ENCODE measurements at regions not wholly inside any gene's neighbourhood (a gene's known extent, or its start where the extent isn't known, plus 50 kb on each side); places are given as distances from the start of the nearest gene placed in this dataset.

GRCh38 chr5:102664616-102665335 lies 90.3 kb upstream of the PAM start (continued):
- no peak for TF ChIP-seq IRF1 (CRISPR knock-in tag; IDR thresholded peaks at IDR 0.05)
- TF ChIP-seq SP1 (CRISPR knock-in tag; conservative IDR thresholded peaks at IDR 0.05): no peak
- TF ChIP-seq CBFB (CRISPR knock-in tag; IDR thresholded peaks at IDR 0.05; ENCODE audit: low read depth): no peak

DNA sequence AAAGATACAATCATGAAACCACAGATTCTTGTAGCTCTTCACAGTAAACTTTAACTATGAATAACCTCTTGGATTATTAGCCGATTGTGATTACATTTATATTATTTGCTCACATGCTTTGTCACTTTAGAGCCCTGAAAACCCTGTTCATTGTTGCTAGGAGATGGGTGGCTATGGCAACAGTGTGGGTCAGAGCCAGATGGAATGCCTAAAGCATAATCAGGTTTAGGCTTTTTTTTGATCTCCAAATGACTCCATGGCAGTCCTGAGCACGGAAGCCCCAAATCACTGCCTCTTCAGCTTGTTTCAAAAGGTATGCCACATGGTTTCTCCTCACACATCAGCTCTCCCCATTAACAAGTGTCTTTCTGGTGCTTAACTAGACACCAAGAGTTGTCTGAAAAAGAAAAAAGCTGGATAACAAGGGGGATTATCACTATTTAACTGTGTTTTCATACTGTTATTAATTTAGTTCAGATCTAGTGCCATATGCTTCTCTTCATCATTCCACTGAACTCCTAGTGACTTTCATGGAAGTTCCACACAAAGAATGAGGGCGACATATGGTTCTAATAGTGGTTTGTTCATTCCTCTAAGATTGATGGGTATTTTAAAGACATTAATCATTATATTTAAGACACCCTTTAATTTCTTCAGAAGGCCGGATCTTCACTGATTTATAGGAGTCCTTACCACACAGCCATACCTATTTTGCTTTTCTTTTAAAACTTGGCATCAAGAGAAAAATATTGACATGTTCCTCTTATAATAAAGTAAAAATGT lies 88.8 kb upstream of the PAM start:
- Mint-ChIP-seq H3K4me3 (no peak overlapping the region), H3K27me3 (ENCODE audit: low read depth) (no peaks in the 10 kb centered on the region), H3K36me3 (no peaks in the 10 kb centered on the region), H3K4me1 (peaks cover 33% of the 10 kb centered on the region), H3K27ac (no peak overlapping the region), H3K9me3 (no peaks in the 10 kb centered on the region)
- ChIA-PET POLR2A (no interaction called here), CTCF (no interaction called here)
- DNase-seq (ENCODE audit: low spot score): no peak
- ATAC-seq: no peak; the same call in 1 of the 2 replicates
- no peak for TF ChIP-seq GABPB1 (CRISPR knock-in tag; IDR thresholded peaks at IDR 0.05)
- no peak for TF ChIP-seq ARID4B (CRISPR knock-in tag; IDR thresholded peaks at IDR 0.05; ENCODE audit: borderline replicate concordance)

DNA sequence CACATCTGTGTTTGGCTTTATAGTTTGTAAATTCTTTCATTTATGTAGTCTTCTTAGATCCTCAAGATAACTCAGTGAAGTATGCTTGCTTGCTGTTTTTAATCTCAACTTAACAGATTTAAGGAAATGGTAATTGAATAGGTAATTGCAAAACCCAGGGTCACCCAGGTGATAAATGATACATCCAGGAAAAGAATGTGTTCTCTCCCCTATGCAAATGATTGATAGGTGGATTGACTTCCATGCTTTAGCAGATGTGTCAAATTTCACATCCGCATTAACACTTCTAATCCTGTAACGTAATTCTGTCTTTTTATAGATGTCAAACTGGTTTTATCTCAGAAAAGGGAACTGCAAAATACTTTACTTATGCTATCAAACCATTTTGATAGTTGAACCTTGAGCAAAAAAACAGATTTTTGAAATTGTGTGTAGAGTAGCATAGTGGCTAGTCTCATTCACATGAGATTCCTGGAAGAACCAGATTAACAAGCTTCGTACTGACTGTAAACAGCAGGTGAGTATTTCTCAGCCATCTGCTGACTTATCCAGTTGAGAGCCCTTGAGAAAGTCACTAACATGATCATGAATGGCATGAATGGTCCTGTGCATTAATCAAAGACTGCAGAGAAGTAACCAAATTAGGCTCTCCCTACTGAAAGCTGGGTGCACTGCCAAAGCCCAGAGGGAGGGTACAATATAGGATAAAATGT lies 86.7 kb upstream of the PAM start:
- peaks cover 29% of the 10 kb centered on the region for H3K4me1 Mint-ChIP-seq
- POLR2A ChIA-PET: no interaction called here
- CTCF ChIA-PET: interaction anchor here (2.2 kb wide), 1 partner anchor 13 kb away, joined by 10 read pairs; no protein-coding TSS in a partner anchor
- H3K27ac Mint-ChIP-seq: no peak overlapping the region
- H3K4me3 Mint-ChIP-seq: no peak overlapping the region
- H3K9me3 Mint-ChIP-seq: no peaks in the 10 kb centered on the region; the same call in 1 of the 2 replicates
- H3K36me3 Mint-ChIP-seq: peaks cover 5% of the 10 kb centered on the region
- DNase-seq (ENCODE audit: low spot score) (no peak), ATAC-seq (no peak)
- peaks cover 7% of the 10 kb centered on the region; the same call in 1 of the 2 replicates for H3K27me3 Mint-ChIP-seq (ENCODE audit: low read depth)
- TF ChIP-seq TP53 (CRISPR knock-in tag; IDR thresholded peaks at IDR 0.05) (no peak), NFATC4 (CRISPR knock-in tag; IDR thresholded peaks at IDR 0.05) (no peak), ZNF263 (CRISPR knock-in tag; IDR thresholded peaks at IDR 0.05; ENCODE audit: low read depth) (no peak), MXD4 (CRISPR knock-in tag; IDR thresholded peaks at IDR 0.05; ENCODE audit: borderline replicate concordance) (no peak), CREB1 (CRISPR knock-in tag; IDR thresholded peaks at IDR 0.05) (no peak), OVOL2 (CRISPR knock-in tag; IDR thresholded peaks at IDR 0.05; ENCODE audit: borderline replicate concordance) (no peak), TEAD1 (CRISPR knock-in tag; IDR thresholded peaks at IDR 0.05) (no peak), CREM (CRISPR knock-in tag; IDR thresholded peaks at IDR 0.05) (no peak), JUN (CRISPR knock-in tag; IDR thresholded peaks at IDR 0.05) (no peak), ATF2 (CRISPR knock-in tag; IDR thresholded peaks at IDR 0.05; ENCODE audit: borderline replicate concordance, low read depth) (no peak), JAZF1 (CRISPR knock-in tag; IDR thresholded peaks at IDR 0.05) (no peak), ESRRA (CRISPR knock-in tag; IDR thresholded peaks at IDR 0.05; ENCODE audit: borderline replicate concordance) (no peak), IRF1 (CRISPR knock-in tag; IDR thresholded peaks at IDR 0.05) (no peak), RELA (CRISPR knock-in tag; IDR thresholded peaks at IDR 0.05; ENCODE audit: borderline replicate concordance) (no peak)
- TF ChIP-seq, protein P1, sequence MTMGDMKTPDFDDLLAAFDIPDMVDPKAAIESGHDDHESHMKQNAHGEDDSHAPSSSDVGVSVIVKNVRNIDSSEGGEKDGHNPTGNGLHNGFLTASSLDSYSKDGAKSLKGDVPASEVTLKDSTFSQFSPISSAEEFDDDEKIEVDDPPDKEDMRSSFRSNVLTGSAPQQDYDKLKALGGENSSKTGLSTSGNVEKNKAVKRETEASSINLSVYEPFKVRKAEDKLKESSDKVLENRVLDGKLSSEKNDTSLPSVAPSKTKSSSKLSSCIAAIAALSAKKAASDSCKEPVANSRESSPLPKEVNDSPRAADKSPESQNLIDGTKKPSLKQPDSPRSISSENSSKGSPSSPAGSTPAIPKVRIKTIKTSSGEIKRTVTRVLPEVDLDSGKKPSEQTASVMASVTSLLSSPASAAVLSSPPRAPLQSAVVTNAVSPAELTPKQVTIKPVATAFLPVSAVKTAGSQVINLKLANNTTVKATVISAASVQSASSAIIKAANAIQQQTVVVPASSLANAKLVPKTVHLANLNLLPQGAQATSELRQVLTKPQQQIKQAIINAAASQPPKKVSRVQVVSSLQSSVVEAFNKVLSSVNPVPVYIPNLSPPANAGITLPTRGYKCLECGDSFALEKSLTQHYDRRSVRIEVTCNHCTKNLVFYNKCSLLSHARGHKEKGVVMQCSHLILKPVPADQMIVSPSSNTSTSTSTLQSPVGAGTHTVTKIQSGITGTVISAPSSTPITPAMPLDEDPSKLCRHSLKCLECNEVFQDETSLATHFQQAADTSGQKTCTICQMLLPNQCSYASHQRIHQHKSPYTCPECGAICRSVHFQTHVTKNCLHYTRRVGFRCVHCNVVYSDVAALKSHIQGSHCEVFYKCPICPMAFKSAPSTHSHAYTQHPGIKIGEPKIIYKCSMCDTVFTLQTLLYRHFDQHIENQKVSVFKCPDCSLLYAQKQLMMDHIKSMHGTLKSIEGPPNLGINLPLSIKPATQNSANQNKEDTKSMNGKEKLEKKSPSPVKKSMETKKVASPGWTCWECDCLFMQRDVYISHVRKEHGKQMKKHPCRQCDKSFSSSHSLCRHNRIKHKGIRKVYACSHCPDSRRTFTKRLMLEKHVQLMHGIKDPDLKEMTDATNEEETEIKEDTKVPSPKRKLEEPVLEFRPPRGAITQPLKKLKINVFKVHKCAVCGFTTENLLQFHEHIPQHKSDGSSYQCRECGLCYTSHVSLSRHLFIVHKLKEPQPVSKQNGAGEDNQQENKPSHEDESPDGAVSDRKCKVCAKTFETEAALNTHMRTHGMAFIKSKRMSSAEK (CRISPR knock-in tag; IDR thresholded peaks at IDR 0.05; ENCODE audit: borderline replicate concordance): no peak

Measured in WTC11 (cell line).